ENCODE measurements at regions not wholly inside any gene's neighbourhood (a gene's known extent, or its start where the extent isn't known, plus 50 kb on each side); places are given as distances from the start of the nearest gene placed in this dataset.
A peak's percentile ranks its signal among the peaks of the same experiment; 100 is the strongest.

- peak; percentile 41 for DNase-seq
- H4K20me1 ChIP-seq (ENCODE audit: control insufficient read depth, insufficient read depth, low read length, poor library complexity, severe bottlenecking), result no peaks in the 10 kb centered on the region
- no peak overlapping the region for H3K9ac ChIP-seq (ENCODE audit: low read length)
- no peaks in the 10 kb centered on the region for H3K36me3 ChIP-seq (replicated peaks in 1 of 2; ENCODE audit: control extremely low read depth in 1 of 2, control insufficient read depth in 1 of 2, extremely low read depth in 1 of 2, insufficient read depth in 2 of 2, low read length in 1 of 2)
- no peak overlapping the region for H3K4me2 ChIP-seq (replicated peaks; ENCODE audit: low read depth, low read length, poor library complexity, severe bottlenecking)
- H3K79me2 ChIP-seq (ENCODE audit: control insufficient read depth, insufficient read depth, low read length), result no peaks in the 10 kb centered on the region
- Mint-ChIP-seq H3K27ac (peak overlapping the region; percentile 54), H3K9me3 (ENCODE audit: insufficient read depth) (no peaks in the 10 kb centered on the region), H3K4me1 (peaks cover 25% of the 10 kb centered on the region), H3K27me3 (no peaks in the 10 kb centered on the region), H3K4me3 (no peak overlapping the region)
- ATAC-seq (ENCODE audit: low read depth), result peak; percentile 80
- peak overlapping the region; percentile 2 for H2AFZ ChIP-seq (ENCODE audit: insufficient read depth, low read depth, low read length, poor library complexity, severe bottlenecking)
- intact Hi-C loops (cut with micrococcal nuclease), result loop anchor here (1.0 kb wide), 1 partner anchor 82 kb away; no protein-coding TSS in a partner anchor
- no CpG with 5 or more reads among the region's 1 CpG for WGBS (ENCODE audit: insufficient coverage)
- ChIA-PET CTCF (interaction anchor here (1.4 kb wide), 1 partner anchor 9 kb away, joined by 3 read pairs; no protein-coding TSS in a partner anchor), POLR2A (no interaction called here)
- H3K4me1 ChIP-seq (ENCODE audit: control insufficient read depth in 2 of 2, insufficient read depth in 2 of 2, low read length in 2 of 2), result peaks cover 19 to 21% of the 10 kb centered on the region in 2 donors
- TF ChIP-seq CTCF (IDR thresholded peaks at IDR 0.05) (no peak), EZH2 (IDR thresholded peaks at IDR 0.05; ENCODE audit: borderline replicate concordance, insufficient read depth, low read depth, low read length, poor library complexity, severe bottlenecking) (no peak)
- H3K27ac ChIP-seq (ENCODE audit: low read length in 2 of 2), result no peak overlapping the region
- H3K4me3 ChIP-seq (ENCODE audit: control extremely low read depth in 1 of 5, extremely low read depth in 1 of 5, insufficient read depth in 1 of 5, low read depth in 2 of 5, low read length in 4 of 5), result no peak overlapping the region
- no peaks in the 10 kb centered on the region for H3K27me3 ChIP-seq (replicated peaks in 1 of 4; ENCODE audit: control extremely low read depth in 1 of 4, control insufficient read depth in 3 of 4, insufficient read depth in 4 of 4, low read length in 3 of 4)
- H3K9me3 ChIP-seq (ENCODE audit: control extremely low read depth in 1 of 3, control insufficient read depth in 2 of 3, insufficient read depth in 1 of 3, low read length in 2 of 3), result peaks cover 0 to 3% (median 0%) of the 10 kb centered on the region in 3 donors
Observed at GRCh38 chr13:50676602-50677001, 166.9 kb downstream of the DLEU7 start.

GRCh38 chr13:50677258-50677657 is 166.2 kb downstream of the DLEU7 start:
- no peak overlapping the region for H3K4me3 Mint-ChIP-seq
- no peak overlapping the region for H3K27ac ChIP-seq (ENCODE audit: low read length in 2 of 2)
- no peaks in the 10 kb centered on the region for H3K27me3 ChIP-seq (replicated peaks in 1 of 4; ENCODE audit: control extremely low read depth in 1 of 4, control insufficient read depth in 3 of 4, insufficient read depth in 4 of 4, low read length in 3 of 4)
- H3K27me3 Mint-ChIP-seq, result no peaks in the 10 kb centered on the region
- DNase-seq (no peak), ATAC-seq (ENCODE audit: low read depth) (no peak)
- peaks cover 25% of the 10 kb centered on the region for H3K4me1 Mint-ChIP-seq
- intact Hi-C loops (cut with micrococcal nuclease), result no loop called here
- peaks cover 19 to 21% of the 10 kb centered on the region in 2 donors for H3K4me1 ChIP-seq (ENCODE audit: control insufficient read depth in 2 of 2, insufficient read depth in 2 of 2, low read length in 2 of 2)
- WGBS (ENCODE audit: insufficient coverage), result 90% methylated on average over 3 of the region's 5 CpGs
- no peaks in the 10 kb centered on the region for H3K79me2 ChIP-seq (ENCODE audit: control insufficient read depth, insufficient read depth, low read length)
- H2AFZ ChIP-seq (ENCODE audit: insufficient read depth, low read depth, low read length, poor library complexity, severe bottlenecking), result no peak overlapping the region
- H3K4me3 ChIP-seq (ENCODE audit: control extremely low read depth in 1 of 5, extremely low read depth in 1 of 5, insufficient read depth in 1 of 5, low read depth in 2 of 5, low read length in 4 of 5), result no peak overlapping the region
- no peak overlapping the region for H3K27ac Mint-ChIP-seq
- no peaks in the 10 kb centered on the region for H3K9me3 Mint-ChIP-seq (ENCODE audit: insufficient read depth)
- no peaks in the 10 kb centered on the region for H4K20me1 ChIP-seq (ENCODE audit: control insufficient read depth, insufficient read depth, low read length, poor library complexity, severe bottlenecking)
- ChIA-PET CTCF (interaction anchor here (1.4 kb wide), 1 partner anchor 9 kb away, joined by 3 read pairs; no protein-coding TSS in a partner anchor), POLR2A (no interaction called here)
- peaks cover 0 to 3% (median 0%) of the 10 kb centered on the region in 3 donors for H3K9me3 ChIP-seq (ENCODE audit: control extremely low read depth in 1 of 3, control insufficient read depth in 2 of 3, insufficient read depth in 1 of 3, low read length in 2 of 3)
- no peaks in the 10 kb centered on the region for H3K36me3 ChIP-seq (replicated peaks in 1 of 2; ENCODE audit: control extremely low read depth in 1 of 2, control insufficient read depth in 1 of 2, extremely low read depth in 1 of 2, insufficient read depth in 2 of 2, low read length in 1 of 2)
- TF ChIP-seq CTCF (IDR thresholded peaks at IDR 0.05), result no peak
- no peak for TF ChIP-seq EZH2 (IDR thresholded peaks at IDR 0.05; ENCODE audit: borderline replicate concordance, insufficient read depth, low read depth, low read length, poor library complexity, severe bottlenecking)
- no peak overlapping the region for H3K4me2 ChIP-seq (replicated peaks; ENCODE audit: low read depth, low read length, poor library complexity, severe bottlenecking)
- no peak overlapping the region for H3K9ac ChIP-seq (ENCODE audit: low read length)
